ENCODE measurements at regions not wholly inside any gene's neighbourhood (a gene's known extent, or its start where the extent isn't known, plus 50 kb on each side); places are given as distances from the start of the nearest gene placed in this dataset.
"Not testable (repeated sequence)": the region's sequence is repeated elsewhere in the genome, so short reads cannot be mapped to it uniquely, and the experiment has no call there.

GRCh38 chr3:176426371-176426770 is 770.9 kb downstream of the TBL1XR1 start:
- DNase-seq: no peak

- DNase-seq: no peak
Observed at GRCh38 chr3:176416870-176417269, 780.4 kb downstream of the TBL1XR1 start.

- peak; percentile 17 for DNase-seq
Observed at GRCh38 chr3:176415661-176416295, 781.5 kb downstream of the TBL1XR1 start.

GRCh38 chr3:176412771-176413170 is 784.5 kb downstream of the TBL1XR1 start:
- DNase-seq: no peak

GRCh38 chr3:176403531-176403930 is 793.8 kb downstream of the TBL1XR1 start:
- no peak for DNase-seq

GRCh38 chr3:176401211-176401610 is 796.1 kb downstream of the TBL1XR1 start:
- no peak for DNase-seq

- no peak for DNase-seq
Observed at GRCh38 chr3:176399193-176399592, 798.1 kb downstream of the TBL1XR1 start.

- peak; percentile 16 for DNase-seq
Observed at GRCh38 chr3:176395240-176395639, 802.0 kb downstream of the TBL1XR1 start.

- no peak for DNase-seq
Observed at GRCh38 chr3:176378789-176379188, 818.5 kb downstream of the TBL1XR1 start.

GRCh38 chr3:176376531-176376930 is 820.8 kb downstream of the TBL1XR1 start:
- DNase-seq: no peak

- no peak for DNase-seq
Observed at GRCh38 chr3:176375519-176375918, 821.8 kb downstream of the TBL1XR1 start.

- DNase-seq: no peak
Observed at GRCh38 chr3:176362191-176362731, 835.0 kb downstream of the TBL1XR1 start.

- no peak for DNase-seq
Observed at GRCh38 chr3:176359211-176359610, 838.1 kb downstream of the TBL1XR1 start.

GRCh38 chr3:176357891-176358290 is 839.4 kb downstream of the TBL1XR1 start:
- no peak for DNase-seq

- no peak for DNase-seq
Observed at GRCh38 chr3:176354843-176355242, 842.4 kb downstream of the TBL1XR1 start.

- DNase-seq: peak; percentile 36
Observed at GRCh38 chr3:176352716-176353334, 844.5 kb downstream of the TBL1XR1 start.

GRCh38 chr3:176351408-176351807 is 845.9 kb downstream of the TBL1XR1 start:
- peak; percentile 70 for DNase-seq

- DNase-seq: peak; percentile 52
Observed at GRCh38 chr3:176349706-176350105, 847.6 kb downstream of the TBL1XR1 start.

- DNase-seq: no peak
Observed at GRCh38 chr3:176347424-176348146, 849.7 kb downstream of the TBL1XR1 start.

- no peak for DNase-seq
Observed at GRCh38 chr3:176341963-176342362, 855.3 kb downstream of the TBL1XR1 start.

- no peak for DNase-seq
Observed at GRCh38 chr3:176328666-176329065, 868.6 kb downstream of the TBL1XR1 start.

- no peak for DNase-seq
Observed at GRCh38 chr3:176328198-176328597, 869.1 kb downstream of the TBL1XR1 start.

- DNase-seq: not testable (repeated sequence)
Observed at GRCh38 chr3:176326894-176327490, 870.3 kb downstream of the TBL1XR1 start.
